DMS79 treated with DMSO at 0.1 percent for 48 hours (cell line): ENCODE measurements at regions not wholly inside any gene's neighbourhood (a gene's known extent, or its start where the extent isn't known, plus 50 kb on each side); places are given as distances from the start of the nearest gene placed in this dataset.
A peak's percentile ranks its signal among the peaks of the same experiment; 100 is the strongest.
"Not testable (repeated sequence)": the region's sequence is repeated elsewhere in the genome, so short reads cannot be mapped to it uniquely, and the experiment has no call there.

Experiments used
- DNase-seq: peaks from one replicate; lab custom pipeline; 2025; lab: John Stamatoyannopoulos, UW

- DNase-seq: no peak
Observed at GRCh38 chr3:176870451-176870850, 326.8 kb downstream of the TBL1XR1 start.

GRCh38 chr3:176867681-176868663, 329.3 kb downstream of the TBL1XR1 start:
- DNase-seq: peak; percentile 97

- no peak for DNase-seq
Observed at GRCh38 chr3:176861137-176861536, 336.1 kb downstream of the TBL1XR1 start.

- no peak for DNase-seq
Observed at GRCh38 chr3:176856721-176857120, 340.6 kb downstream of the TBL1XR1 start.

GRCh38 chr3:176855901-176856486, 341.3 kb downstream of the TBL1XR1 start:
- DNase-seq: no peak

- DNase-seq: no peak
Observed at GRCh38 chr3:176855213-176855612, 342.1 kb downstream of the TBL1XR1 start.

- no peak for DNase-seq
Observed at GRCh38 chr3:176850498-176850897, 346.8 kb downstream of the TBL1XR1 start.

- no peak for DNase-seq
Observed at GRCh38 chr3:176848431-176849214, 348.7 kb downstream of the TBL1XR1 start.

GRCh38 chr3:176842914-176843313, 354.4 kb downstream of the TBL1XR1 start:
- no peak for DNase-seq

GRCh38 chr3:176840641-176841286, 356.5 kb downstream of the TBL1XR1 start:
- DNase-seq: no peak

- no peak for DNase-seq
Observed at GRCh38 chr3:176839901-176840300, 357.4 kb downstream of the TBL1XR1 start.

- no peak for DNase-seq
Observed at GRCh38 chr3:176839466-176839865, 357.8 kb downstream of the TBL1XR1 start.

- DNase-seq: not testable (repeated sequence)
Observed at GRCh38 chr3:176827244-176827643, 370.0 kb downstream of the TBL1XR1 start.

- DNase-seq: no peak
Observed at GRCh38 chr3:176824811-176825210, 372.5 kb downstream of the TBL1XR1 start.

- no peak for DNase-seq
Observed at GRCh38 chr3:176820764-176821163, 376.5 kb downstream of the TBL1XR1 start.

GRCh38 chr3:176816937-176817336, 380.3 kb downstream of the TBL1XR1 start:
- no peak for DNase-seq

- no peak for DNase-seq
Observed at GRCh38 chr3:176814285-176814684, 383.0 kb downstream of the TBL1XR1 start.

GRCh38 chr3:176807938-176808337, 389.3 kb downstream of the TBL1XR1 start:
- no peak for DNase-seq

GRCh38 chr3:176799675-176800074, 397.6 kb downstream of the TBL1XR1 start:
- no peak for DNase-seq

GRCh38 chr3:176798680-176799079, 398.6 kb downstream of the TBL1XR1 start:
- no peak for DNase-seq

GRCh38 chr3:176796371-176796770, 400.9 kb downstream of the TBL1XR1 start:
- DNase-seq: no peak

GRCh38 chr3:176795891-176796290, 401.4 kb downstream of the TBL1XR1 start:
- peak; percentile 31 for DNase-seq
